Activated CD4-positive, alpha-beta memory T cell treated with anti-CD3 and anti-CD28 coated beads, Interleukin-2, amount 10 ng/mL, durations not matched to agents 7 days and 5 days (primary cell): ENCODE measurements at regions not wholly inside any gene's neighbourhood (a gene's known extent, or its start where the extent isn't known, plus 50 kb on each side); places are given as distances from the start of the nearest gene placed in this dataset.
"Not testable (repeated sequence)": the region's sequence is repeated elsewhere in the genome, so short reads cannot be mapped to it uniquely, and the experiment has no call there.

ENCODE experiments used
- CTCF ChIA-PET: fragments of 350-600 bp; sonication (Branson Sonifier 250); formaldehyde crosslinking; loops from one replicate; lab custom pipeline; 2021; ENCODE audit warnings: antibody characterized with exemption, inconsistent platforms; lab: Charles Lee
- POLR2A ChIA-PET: fragments of 350-600 bp; sonication (Branson Sonifier 250); formaldehyde crosslinking; loops from one replicate; lab custom pipeline; 2021; ENCODE audit warnings: antibody characterized with exemption; lab: Charles Lee
- DNase-seq: peaks from one replicate; pipeline ENCODE4 v3.0.0-alpha.2; 2020
- H3K27ac Mint-ChIP-seq: one replicate; pipeline ENCODE4 v1.8.0; 2021; ENCODE audit warnings: mild to moderate bottlenecking, mixed read lengths
- H3K27me3 Mint-ChIP-seq: one replicate; pipeline ENCODE4 v1.8.0; 2021; ENCODE audit warnings: mixed read lengths
- H3K36me3 Mint-ChIP-seq: one replicate; pipeline ENCODE4 v1.8.0; 2021; ENCODE audit warnings: low read depth, mixed read lengths
- H3K4me1 Mint-ChIP-seq: one replicate; pipeline ENCODE4 v1.8.0; 2021; ENCODE audit warnings: mixed read lengths
- H3K4me3 Mint-ChIP-seq: one replicate; pipeline ENCODE4 v1.8.0; 2021; ENCODE audit warnings: mild to moderate bottlenecking, mixed read lengths
- H3K9me3 Mint-ChIP-seq: one replicate; pipeline ENCODE4 v1.8.0; 2021; ENCODE audit warnings: mixed read lengths

- Mint-ChIP-seq H3K4me3 (no peak overlapping the region), H3K27ac (no peak overlapping the region), H3K4me1 (peaks cover 27% of the 10 kb centered on the region), H3K27me3 (no peaks in the 10 kb centered on the region), H3K36me3 (peaks cover 72% of the 10 kb centered on the region), H3K9me3 (peaks cover 31% of the 10 kb centered on the region)
- no peak for DNase-seq
- ChIA-PET CTCF (no interaction called here), POLR2A (interaction anchor here (1.0 kb wide), 1 partner anchor 8 kb away, joined by 3 read pairs; no protein-coding TSS in a partner anchor)
Observed at GRCh38 chr14:71354142-71354541, 446.9 kb downstream of the PCNX1 start.

- DNase-seq: no peak
- ChIA-PET CTCF (no interaction called here), POLR2A (interaction anchor here (1.0 kb wide), 1 partner anchor 9 kb away, joined by 3 read pairs; no protein-coding TSS in a partner anchor)
- Mint-ChIP-seq H3K27ac (no peak overlapping the region), H3K36me3 (peaks cover 72% of the 10 kb centered on the region), H3K4me1 (peaks cover 26% of the 10 kb centered on the region), H3K27me3 (no peaks in the 10 kb centered on the region), H3K9me3 (peaks cover 37% of the 10 kb centered on the region), H3K4me3 (no peak overlapping the region)
Observed at GRCh38 chr14:71354801-71355200, 447.5 kb downstream of the PCNX1 start.

DNA sequence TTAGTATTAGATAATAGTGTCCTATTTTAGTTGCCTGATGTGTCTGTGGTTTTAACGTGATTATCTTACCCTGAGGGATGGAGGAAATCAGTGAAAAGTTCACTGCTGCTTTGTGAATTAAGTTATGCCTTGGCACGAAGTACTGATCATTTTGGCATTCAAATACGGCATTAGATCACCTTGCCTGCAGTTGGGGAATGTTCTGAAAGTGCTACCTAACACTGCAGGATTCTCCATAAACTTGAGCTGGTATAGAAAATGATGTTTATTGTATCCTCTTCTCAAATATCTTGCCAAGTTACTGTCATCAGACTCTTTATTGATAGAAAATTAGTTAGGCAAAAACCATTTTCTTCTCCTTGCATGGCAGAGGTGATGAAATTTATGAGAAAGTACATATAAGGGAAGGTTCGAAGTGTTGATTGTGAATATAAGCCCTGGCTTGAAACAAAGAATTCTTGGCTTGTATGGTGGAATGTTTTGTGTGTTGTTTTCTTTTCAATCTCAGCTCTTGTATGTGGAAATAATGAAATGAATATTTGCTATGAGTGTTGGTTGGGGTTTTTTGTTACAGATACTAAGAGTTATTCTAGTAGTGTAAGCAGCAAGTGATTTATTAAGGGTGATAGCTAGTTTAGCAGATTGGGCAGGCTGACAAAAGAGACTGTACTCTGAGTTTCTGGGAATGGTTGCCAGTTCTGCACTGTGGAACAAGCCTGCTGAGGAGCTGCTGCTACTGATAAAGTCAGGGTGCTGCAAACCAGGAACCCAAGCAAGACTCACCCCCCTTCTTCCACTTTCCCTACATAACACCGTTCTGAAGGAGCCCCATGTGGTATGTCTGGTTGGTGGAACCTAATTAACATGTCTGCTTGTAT lies 448.3 kb downstream of the PCNX1 start:
- peaks cover 29% of the 10 kb centered on the region for H3K4me1 Mint-ChIP-seq
- no peaks in the 10 kb centered on the region for H3K27me3 Mint-ChIP-seq
- H3K27ac Mint-ChIP-seq: no peak overlapping the region
- H3K9me3 Mint-ChIP-seq: peaks cover 36% of the 10 kb centered on the region
- ChIA-PET POLR2A (interaction anchor here (0.7 to 1.1 kb wide), 2 partner anchors 34 to 213 kb away, joined by 3 to 4 read pairs; no protein-coding TSS in a partner anchor), CTCF (no interaction called here)
- H3K4me3 Mint-ChIP-seq: no peak overlapping the region
- H3K36me3 Mint-ChIP-seq: peaks cover 71% of the 10 kb centered on the region
- no peak for DNase-seq

- POLR2A ChIA-PET: interaction anchor here (1.0 kb wide), 1 partner anchor 37 kb away, joined by 3 read pairs; no protein-coding TSS in a partner anchor
- Mint-ChIP-seq H3K4me1 (peaks cover 39% of the 10 kb centered on the region), H3K9me3 (peaks cover 19% of the 10 kb centered on the region), H3K36me3 (peaks cover 52% of the 10 kb centered on the region), H3K27ac (no peak overlapping the region), H3K4me3 (no peak overlapping the region), H3K27me3 (no peaks in the 10 kb centered on the region)
- CTCF ChIA-PET: no interaction called here
- DNase-seq: no peak
Observed at GRCh38 chr14:71358209-71358931, 451.1 kb downstream of the PCNX1 start.

GRCh38 chr14:71358932-71359421 lies 451.7 kb downstream of the PCNX1 start:
- Mint-ChIP-seq H3K9me3 (peaks cover 17% of the 10 kb centered on the region), H3K4me1 (peaks cover 45% of the 10 kb centered on the region), H3K36me3 (peaks cover 46% of the 10 kb centered on the region)
- POLR2A ChIA-PET: interaction anchor here (1.0 kb wide), 1 partner anchor 38 kb away, joined by 3 read pairs; no protein-coding TSS in a partner anchor
- DNase-seq, H3K4me3 Mint-ChIP-seq, CTCF ChIA-PET, H3K27me3 Mint-ChIP-seq, H3K27ac Mint-ChIP-seq: not testable (repeated sequence)

DNA sequence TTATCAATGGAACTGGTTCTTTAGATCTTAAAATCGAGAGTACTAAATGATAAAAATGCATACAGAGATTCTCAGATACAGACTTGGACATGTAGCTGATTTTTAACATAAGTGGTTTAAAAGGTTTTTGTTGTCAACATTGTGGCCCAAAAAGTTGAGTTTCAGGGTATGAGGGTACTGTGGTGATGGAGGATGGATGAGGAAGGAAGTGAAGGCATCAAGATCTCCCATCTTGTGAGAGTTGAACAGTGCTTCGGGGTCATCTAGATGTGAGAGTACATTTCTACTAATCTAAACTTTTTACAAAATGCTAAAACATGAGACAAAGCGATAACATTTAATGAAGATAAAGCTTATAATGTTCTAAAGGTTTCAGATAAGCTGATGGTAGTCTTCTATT lies 452.6 kb downstream of the PCNX1 start:
- no peaks in the 10 kb centered on the region for H3K27me3 Mint-ChIP-seq
- H3K9me3 Mint-ChIP-seq: peaks cover 17% of the 10 kb centered on the region
- H3K4me3 Mint-ChIP-seq: no peak overlapping the region
- no peak for DNase-seq
- H3K27ac Mint-ChIP-seq: no peak overlapping the region
- ChIA-PET POLR2A (no interaction called here), CTCF (no interaction called here)
- H3K36me3 Mint-ChIP-seq: peaks cover 40% of the 10 kb centered on the region
- H3K4me1 Mint-ChIP-seq: peaks cover 50% of the 10 kb centered on the region

DNA sequence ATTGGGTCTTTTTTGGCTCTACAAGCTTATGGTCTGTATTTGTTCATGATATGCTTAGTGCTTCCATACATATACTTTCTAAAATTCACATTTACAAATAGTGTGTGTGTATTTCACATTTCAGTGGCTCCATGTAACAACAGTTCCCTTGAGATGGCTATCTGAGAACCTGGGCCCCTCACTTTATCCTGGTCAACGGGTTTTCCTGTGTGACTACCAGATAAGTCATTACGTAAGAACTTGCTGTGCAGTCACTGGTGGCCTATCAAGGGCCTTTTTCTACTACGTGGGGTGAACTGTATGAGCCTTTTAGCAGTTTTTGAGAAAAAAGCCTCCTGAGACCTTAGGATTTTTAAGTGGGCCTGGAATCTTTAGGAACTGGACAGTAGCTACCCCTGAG lies 454.1 kb downstream of the PCNX1 start:
- ChIA-PET POLR2A (no interaction called here), CTCF (no interaction called here)
- peaks cover 33% of the 10 kb centered on the region for H3K36me3 Mint-ChIP-seq
- peaks cover 17% of the 10 kb centered on the region for H3K9me3 Mint-ChIP-seq
- no peak overlapping the region for H3K27ac Mint-ChIP-seq
- H3K4me3 Mint-ChIP-seq: no peak overlapping the region
- H3K27me3 Mint-ChIP-seq: no peaks in the 10 kb centered on the region
- no peak for DNase-seq
- peaks cover 44% of the 10 kb centered on the region for H3K4me1 Mint-ChIP-seq

DNA sequence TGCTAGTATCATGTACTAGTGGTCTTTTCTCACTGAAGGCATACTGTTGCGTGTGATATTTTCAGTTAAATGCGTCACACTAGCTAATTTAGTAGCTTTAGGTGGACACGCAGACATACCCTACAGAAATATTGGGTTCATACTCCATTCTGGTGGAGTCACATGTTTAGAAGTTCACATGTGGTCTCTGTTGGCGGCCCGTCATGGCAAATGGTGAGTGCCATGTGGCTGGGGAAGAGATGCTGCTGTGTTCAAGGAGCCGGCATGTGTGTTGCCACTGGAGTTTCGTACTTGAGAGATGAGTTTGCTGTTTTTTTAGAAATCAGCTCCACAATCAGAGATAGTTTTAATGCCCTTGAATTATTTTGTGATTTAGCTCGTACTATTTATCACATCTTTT lies 454.6 kb downstream of the PCNX1 start:
- no peaks in the 10 kb centered on the region for H3K27me3 Mint-ChIP-seq
- peaks cover 17% of the 10 kb centered on the region for H3K9me3 Mint-ChIP-seq
- peaks cover 44% of the 10 kb centered on the region for H3K4me1 Mint-ChIP-seq
- no peak overlapping the region for H3K27ac Mint-ChIP-seq
- no peak for DNase-seq
- H3K4me3 Mint-ChIP-seq: no peak overlapping the region
- peaks cover 37% of the 10 kb centered on the region for H3K36me3 Mint-ChIP-seq
- CTCF ChIA-PET: no interaction called here
- POLR2A ChIA-PET: no interaction called here

GRCh38 chr14:71362282-71362681 lies 455.0 kb downstream of the PCNX1 start:
- no peaks in the 10 kb centered on the region for H3K27me3 Mint-ChIP-seq
- H3K27ac Mint-ChIP-seq: no peak overlapping the region
- no peak for DNase-seq
- peaks cover 44% of the 10 kb centered on the region for H3K4me1 Mint-ChIP-seq
- peaks cover 36% of the 10 kb centered on the region for H3K36me3 Mint-ChIP-seq
- H3K9me3 Mint-ChIP-seq: peaks cover 17% of the 10 kb centered on the region
- no peak overlapping the region for H3K4me3 Mint-ChIP-seq
- POLR2A ChIA-PET: no interaction called here
- CTCF ChIA-PET: interaction anchor here (1.5 kb wide), 1 partner anchor 38 kb away, joined by 4 read pairs; no protein-coding TSS in a partner anchor

GRCh38 chr14:71362920-71363584 lies 455.8 kb downstream of the PCNX1 start:
- Mint-ChIP-seq H3K27me3 (no peaks in the 10 kb centered on the region), H3K27ac (no peak overlapping the region), H3K36me3 (peaks cover 31% of the 10 kb centered on the region), H3K9me3 (peaks cover 17% of the 10 kb centered on the region), H3K4me3 (no peak overlapping the region), H3K4me1 (peaks cover 44% of the 10 kb centered on the region)
- DNase-seq: no peak
- POLR2A ChIA-PET: no interaction called here
- CTCF ChIA-PET: interaction anchor here (1.5 kb wide), 1 partner anchor 38 kb away, joined by 4 read pairs; no protein-coding TSS in a partner anchor

GRCh38 chr14:71363946-71364925 lies 457.0 kb downstream of the PCNX1 start:
- H3K27ac Mint-ChIP-seq: no peak overlapping the region
- no peak for DNase-seq
- CTCF ChIA-PET: no interaction called here
- H3K9me3 Mint-ChIP-seq: peaks cover 7% of the 10 kb centered on the region
- no peak overlapping the region for H3K4me3 Mint-ChIP-seq
- no peaks in the 10 kb centered on the region for H3K27me3 Mint-ChIP-seq
- POLR2A ChIA-PET: no interaction called here
- H3K4me1 Mint-ChIP-seq: peaks cover 38% of the 10 kb centered on the region
- peaks cover 19% of the 10 kb centered on the region for H3K36me3 Mint-ChIP-seq
